ENCODE measurements at regions not wholly inside any gene's neighbourhood (a gene's known extent, or its start where the extent isn't known, plus 50 kb on each side); places are given as distances from the start of the nearest gene placed in this dataset.

- ATAC-seq (ENCODE audit: insufficient read depth, low read depth) = no peak
- no peaks in the 10 kb centered on the region for H3K79me2 ChIP-seq (ENCODE audit: insufficient read depth, low read length)
- no peak overlapping the region for H3K9ac ChIP-seq (ENCODE audit: low read depth, low read length)
- TF ChIP-seq CTCF (IDR thresholded peaks at IDR 0.05; ENCODE audit: borderline replicate concordance, extremely low read depth, low read length, poor library complexity, severe bottlenecking) = no peak
- TF ChIP-seq EZH2 (IDR thresholded peaks at IDR 0.05; ENCODE audit: borderline replicate concordance, low read depth, low read length, severe bottlenecking) = no peak
- no peaks in the 10 kb centered on the region for H3K36me3 ChIP-seq (ENCODE audit: insufficient read depth, low read length)
- no peaks in the 10 kb centered on the region; the same call in 1 of the 2 replicates for H4K20me1 ChIP-seq (ENCODE audit: insufficient read depth, low read length)
- H3K27ac ChIP-seq (ENCODE audit: low read length) = no peak overlapping the region
- H2AFZ ChIP-seq (ENCODE audit: low read depth, low read length) = no peak overlapping the region
- H3K4me2 ChIP-seq (ENCODE audit: insufficient read depth, low read length) = no peak overlapping the region
- no peaks in the 10 kb centered on the region for H3K9me3 ChIP-seq (ENCODE audit: insufficient read depth, low read length, severe bottlenecking)
- no peaks in the 10 kb centered on the region for H3K27me3 ChIP-seq (ENCODE audit: insufficient read depth, low read length, poor library complexity)
- H3K4me3 ChIP-seq (ENCODE audit: low read depth in 1 of 2, low read length in 2 of 2) = no peak overlapping the region
- no peak for DNase-seq
- no peaks in the 10 kb centered on the region for H3K4me1 ChIP-seq (ENCODE audit: insufficient read depth, low read length)
These were observed 362.5 kb downstream of the PREX1 start for GRCh38 chr20:48465271-48465670.

GRCh38 chr20:48463916-48464315 is 363.9 kb downstream of the PREX1 start:
- DNase-seq (no peak), ATAC-seq (ENCODE audit: insufficient read depth, low read depth) (no peak)
- H4K20me1 ChIP-seq (ENCODE audit: insufficient read depth, low read length) = no peaks in the 10 kb centered on the region; the same call in 1 of the 2 replicates
- no peak overlapping the region for H3K4me3 ChIP-seq (ENCODE audit: low read depth in 1 of 2, low read length in 2 of 2)
- no peak for TF ChIP-seq EZH2 (IDR thresholded peaks at IDR 0.05; ENCODE audit: borderline replicate concordance, low read depth, low read length, severe bottlenecking)
- TF ChIP-seq CTCF (IDR thresholded peaks at IDR 0.05; ENCODE audit: borderline replicate concordance, extremely low read depth, low read length, poor library complexity, severe bottlenecking) = no peak
- no peak overlapping the region for H2AFZ ChIP-seq (ENCODE audit: low read depth, low read length)
- no peaks in the 10 kb centered on the region for H3K9me3 ChIP-seq (ENCODE audit: insufficient read depth, low read length, severe bottlenecking)
- no peaks in the 10 kb centered on the region for H3K27me3 ChIP-seq (ENCODE audit: insufficient read depth, low read length, poor library complexity)
- H3K4me2 ChIP-seq (ENCODE audit: insufficient read depth, low read length) = no peak overlapping the region
- H3K27ac ChIP-seq (ENCODE audit: low read length) = no peak overlapping the region
- H3K9ac ChIP-seq (ENCODE audit: low read depth, low read length) = no peak overlapping the region
- H3K79me2 ChIP-seq (ENCODE audit: insufficient read depth, low read length) = no peaks in the 10 kb centered on the region
- H3K4me1 ChIP-seq (ENCODE audit: insufficient read depth, low read length) = no peaks in the 10 kb centered on the region
- H3K36me3 ChIP-seq (ENCODE audit: insufficient read depth, low read length) = no peaks in the 10 kb centered on the region

- no peak overlapping the region for H3K4me2 ChIP-seq (ENCODE audit: insufficient read depth, low read length)
- no peaks in the 10 kb centered on the region for H3K36me3 ChIP-seq (ENCODE audit: insufficient read depth, low read length)
- ATAC-seq (ENCODE audit: insufficient read depth, low read depth) = no peak
- no peak overlapping the region for H3K4me3 ChIP-seq (ENCODE audit: low read depth in 1 of 2, low read length in 2 of 2)
- TF ChIP-seq CTCF (IDR thresholded peaks at IDR 0.05; ENCODE audit: borderline replicate concordance, extremely low read depth, low read length, poor library complexity, severe bottlenecking) (no peak), EZH2 (IDR thresholded peaks at IDR 0.05; ENCODE audit: borderline replicate concordance, low read depth, low read length, severe bottlenecking) (no peak)
- no peak for DNase-seq
- no peaks in the 10 kb centered on the region for H3K27me3 ChIP-seq (ENCODE audit: insufficient read depth, low read length, poor library complexity)
- no peaks in the 10 kb centered on the region for H3K79me2 ChIP-seq (ENCODE audit: insufficient read depth, low read length)
- H3K9ac ChIP-seq (ENCODE audit: low read depth, low read length) = no peak overlapping the region
- H2AFZ ChIP-seq (ENCODE audit: low read depth, low read length) = no peak overlapping the region
- H3K9me3 ChIP-seq (ENCODE audit: insufficient read depth, low read length, severe bottlenecking) = no peaks in the 10 kb centered on the region
- H3K27ac ChIP-seq (ENCODE audit: low read length) = no peak overlapping the region
- no peaks in the 10 kb centered on the region for H3K4me1 ChIP-seq (ENCODE audit: insufficient read depth, low read length)
- no peaks in the 10 kb centered on the region; the same call in 1 of the 2 replicates for H4K20me1 ChIP-seq (ENCODE audit: insufficient read depth, low read length)
These were observed 364.6 kb downstream of the PREX1 start for GRCh38 chr20:48463096-48463720.
